T-helper 2 cell treated with Interferon-gamma antibody and Interleukin-4, amounts not matched to agents 5 μg/mL and 100 μg/mL, for 36 hours (primary cell): ENCODE measurements at regions not wholly inside any gene's neighbourhood (a gene's known extent, or its start where the extent isn't known, plus 50 kb on each side); places are given as distances from the start of the nearest gene placed in this dataset.
A peak's percentile ranks its signal among the peaks of the same experiment; 100 is the strongest.
"Not testable (repeated sequence)": the region's sequence is repeated elsewhere in the genome, so short reads cannot be mapped to it uniquely, and the experiment has no call there.

ENCODE experiments used
- DNase-seq: peaks from one replicate; pipeline ENCODE4 v3.0.0; 2021; ENCODE audit warnings: low spot score
- H3K27ac Mint-ChIP-seq: one replicate; pipeline ENCODE4 v1.8.0; 2021; ENCODE audit warnings: mild to moderate bottlenecking, mixed read lengths
- H3K27me3 Mint-ChIP-seq: one replicate; pipeline ENCODE4 v1.8.0; 2021; ENCODE audit warnings: low read depth, mixed read lengths
- H3K36me3 Mint-ChIP-seq: one replicate; pipeline ENCODE4 v1.8.0; 2021; ENCODE audit warnings: low read depth, mixed read lengths
- H3K4me1 Mint-ChIP-seq: one replicate; pipeline ENCODE4 v1.8.0; 2021; ENCODE audit warnings: low read depth, mixed read lengths
- H3K4me3 Mint-ChIP-seq: one replicate; pipeline ENCODE4 v1.8.0; 2022; ENCODE audit warnings: mild to moderate bottlenecking, moderate library complexity, mixed read lengths
- H3K9me3 Mint-ChIP-seq: one replicate; pipeline ENCODE4 v1.8.0; 2021; ENCODE audit warnings: mixed read lengths

GRCh38 chr21:23881783-23882182 lies 1725.5 kb downstream of the MRPL39 start:
- no peak overlapping the region for H3K4me3 Mint-ChIP-seq
- no peak for DNase-seq

GRCh38 chr21:23876925-23877558 lies 1730.2 kb downstream of the MRPL39 start:
- Mint-ChIP-seq H3K27me3 (no peaks in the 10 kb centered on the region), H3K27ac (no peak overlapping the region), H3K9me3 (no peaks in the 10 kb centered on the region), H3K4me3 (no peak overlapping the region), H3K4me1 (no peaks in the 10 kb centered on the region), H3K36me3 (no peaks in the 10 kb centered on the region)
- no peak for DNase-seq

More at GRCh38 chr21:23881783-23882182, 1725.5 kb downstream of the MRPL39 start:
- Mint-ChIP-seq H3K36me3 (no peaks in the 10 kb centered on the region), H3K27me3 (no peaks in the 10 kb centered on the region), H3K4me1 (peaks cover 2% of the 10 kb centered on the region), H3K9me3 (no peaks in the 10 kb centered on the region), H3K27ac (no peak overlapping the region)

- H3K36me3 Mint-ChIP-seq, result no peaks in the 10 kb centered on the region
- no peak overlapping the region for H3K27ac Mint-ChIP-seq
- no peak for DNase-seq
- H3K27me3 Mint-ChIP-seq, result no peaks in the 10 kb centered on the region
- no peak overlapping the region for H3K4me3 Mint-ChIP-seq
- no peaks in the 10 kb centered on the region for H3K9me3 Mint-ChIP-seq
- no peaks in the 10 kb centered on the region for H3K4me1 Mint-ChIP-seq
These were observed 1733.0 kb downstream of the MRPL39 start for GRCh38 chr21:23874271-23874670.

GRCh38 chr21:23861911-23862504 lies 1745.3 kb downstream of the MRPL39 start:
- no peak for DNase-seq
- Mint-ChIP-seq H3K4me1 (peaks cover 22% of the 10 kb centered on the region), H3K27me3 (no peaks in the 10 kb centered on the region)

GRCh38 chr21:23858878-23859277 lies 1748.4 kb downstream of the MRPL39 start:
- H3K27me3 Mint-ChIP-seq, result no peaks in the 10 kb centered on the region
- H3K36me3 Mint-ChIP-seq, result no peaks in the 10 kb centered on the region
- DNase-seq, result no peak
- H3K4me1 Mint-ChIP-seq, result peaks cover 27% of the 10 kb centered on the region
- no peak overlapping the region for H3K4me3 Mint-ChIP-seq
- H3K9me3 Mint-ChIP-seq, result peaks cover 4% of the 10 kb centered on the region
- peak overlapping the region; percentile 27 for H3K27ac Mint-ChIP-seq

More at GRCh38 chr21:23861911-23862504, 1745.3 kb downstream of the MRPL39 start:
- peak overlapping the region; percentile 58 for H3K4me3 Mint-ChIP-seq
- H3K36me3 Mint-ChIP-seq, result peaks cover 2% of the 10 kb centered on the region
- H3K27ac Mint-ChIP-seq, result peak overlapping the region; percentile 69
- peaks cover 4% of the 10 kb centered on the region for H3K9me3 Mint-ChIP-seq

GRCh38 chr21:23853796-23854379 lies 1753.4 kb downstream of the MRPL39 start:
- Mint-ChIP-seq H3K4me1 (peaks cover 16% of the 10 kb centered on the region), H3K27me3 (peaks cover 17% of the 10 kb centered on the region), H3K9me3 (no peaks in the 10 kb centered on the region), H3K36me3 (no peaks in the 10 kb centered on the region), H3K27ac (no peak overlapping the region), H3K4me3 (no peak overlapping the region)
- DNase-seq, result no peak

- Mint-ChIP-seq H3K27me3 (no peaks in the 10 kb centered on the region), H3K4me1 (no peaks in the 10 kb centered on the region), H3K36me3 (no peaks in the 10 kb centered on the region), H3K27ac (no peak overlapping the region), H3K4me3 (no peak overlapping the region), H3K9me3 (peaks cover 20% of the 10 kb centered on the region)
- no peak for DNase-seq
These were observed 1769.7 kb downstream of the MRPL39 start for GRCh38 chr21:23837564-23837963.

- no peaks in the 10 kb centered on the region for H3K36me3 Mint-ChIP-seq
- no peak overlapping the region for H3K4me3 Mint-ChIP-seq
- H3K9me3 Mint-ChIP-seq, result no peaks in the 10 kb centered on the region
- no peaks in the 10 kb centered on the region for H3K27me3 Mint-ChIP-seq
- no peak for DNase-seq
- H3K4me1 Mint-ChIP-seq, result no peaks in the 10 kb centered on the region
- H3K27ac Mint-ChIP-seq, result no peak overlapping the region
These were observed 1784.5 kb downstream of the MRPL39 start for GRCh38 chr21:23822760-23823159.

- Mint-ChIP-seq H3K36me3 (no peaks in the 10 kb centered on the region), H3K9me3 (no peaks in the 10 kb centered on the region), H3K4me3 (no peak overlapping the region), H3K27me3 (no peaks in the 10 kb centered on the region), H3K4me1 (no peaks in the 10 kb centered on the region), H3K27ac (no peak overlapping the region)
- DNase-seq, result no peak
These were observed 1789.9 kb downstream of the MRPL39 start for GRCh38 chr21:23817337-23817736.

- Mint-ChIP-seq H3K4me1 (no peaks in the 10 kb centered on the region), H3K9me3 (no peaks in the 10 kb centered on the region), H3K4me3 (no peak overlapping the region), H3K36me3 (no peaks in the 10 kb centered on the region), H3K27me3 (no peaks in the 10 kb centered on the region), H3K27ac (no peak overlapping the region)
- no peak for DNase-seq
These were observed 1794.8 kb downstream of the MRPL39 start for GRCh38 chr21:23812485-23812884.

- H3K27me3 Mint-ChIP-seq, result no peaks in the 10 kb centered on the region
- H3K27ac Mint-ChIP-seq, result no peak overlapping the region
These were observed 1795.5 kb downstream of the MRPL39 start for GRCh38 chr21:23811805-23812204.

GRCh38 chr21:23809573-23809972 lies 1797.7 kb downstream of the MRPL39 start:
- H3K27ac Mint-ChIP-seq, result no peak overlapping the region
- H3K27me3 Mint-ChIP-seq, result no peaks in the 10 kb centered on the region
- H3K4me1 Mint-ChIP-seq, result no peaks in the 10 kb centered on the region
- no peaks in the 10 kb centered on the region for H3K9me3 Mint-ChIP-seq
- no peaks in the 10 kb centered on the region for H3K36me3 Mint-ChIP-seq
- H3K4me3 Mint-ChIP-seq, result no peak overlapping the region
- DNase-seq, result no peak

More at GRCh38 chr21:23811805-23812204, 1795.5 kb downstream of the MRPL39 start:
- Mint-ChIP-seq H3K4me3 (no peak overlapping the region), H3K36me3 (no peaks in the 10 kb centered on the region), H3K4me1 (no peaks in the 10 kb centered on the region), H3K9me3 (no peaks in the 10 kb centered on the region)
- no peak for DNase-seq

GRCh38 chr21:23806966-23807548 lies 1800.2 kb downstream of the MRPL39 start:
- H3K27me3 Mint-ChIP-seq, DNase-seq, H3K4me3 Mint-ChIP-seq, H3K27ac Mint-ChIP-seq, H3K36me3 Mint-ChIP-seq, H3K9me3 Mint-ChIP-seq, H3K4me1 Mint-ChIP-seq: not testable (repeated sequence)

GRCh38 chr21:23804866-23805265 lies 1802.4 kb downstream of the MRPL39 start:
- Mint-ChIP-seq H3K27me3 (no peaks in the 10 kb centered on the region), H3K27ac (no peak overlapping the region), H3K36me3 (no peaks in the 10 kb centered on the region), H3K4me3 (no peak overlapping the region), H3K9me3 (peaks cover 4% of the 10 kb centered on the region), H3K4me1 (no peaks in the 10 kb centered on the region)
- no peak for DNase-seq
